ENCODE measurements at regions not wholly inside any gene's neighbourhood (a gene's known extent, or its start where the extent isn't known, plus 50 kb on each side); places are given as distances from the start of the nearest gene placed in this dataset.

GRCh38 chr7:112874909-112875308 lies 84.7 kb upstream of the TMEM168 start:
- H3K36me3 ChIP-seq = no peaks in the 10 kb centered on the region
- H3K9me3 ChIP-seq (replicated peaks) = peaks cover 10% of the 10 kb centered on the region
- no peak for DNase-seq
- TF ChIP-seq CTCF (IDR thresholded peaks at IDR 0.05; ENCODE audit: borderline replicate concordance) = no peak
- H3K27ac ChIP-seq (replicated peaks) = no peak overlapping the region
- H3K4me3 ChIP-seq = no peak overlapping the region
- intact Hi-C loops (cut with micrococcal nuclease) = no loop called here
- H3K27me3 ChIP-seq (ENCODE audit: low read depth) = no peaks in the 10 kb centered on the region
- peaks cover 21% of the 10 kb centered on the region for H3K4me1 ChIP-seq

- Histone ChIP-seq H3K27me3 (ENCODE audit: low read depth) (no peaks in the 10 kb centered on the region), H3K4me1 (peaks cover 22% of the 10 kb centered on the region)
- intact Hi-C loops (cut with micrococcal nuclease) = no loop called here
These were observed 83.8 kb upstream of the TMEM168 start for GRCh38 chr7:112873831-112874553.

GRCh38 chr7:112869111-112869774 lies 79.0 kb upstream of the TMEM168 start:
- intact Hi-C loops (cut with micrococcal nuclease) = no loop called here
- no peak for DNase-seq
- Histone ChIP-seq H3K4me1 (peaks cover 52% of the 10 kb centered on the region), H3K36me3 (no peaks in the 10 kb centered on the region), H3K4me3 (peak overlapping the region; percentile 17), H3K27ac (replicated peaks) (peak overlapping the region; percentile 75), H3K27me3 (ENCODE audit: low read depth) (no peaks in the 10 kb centered on the region), H3K9me3 (replicated peaks) (peaks cover 15% of the 10 kb centered on the region)
- peak; percentile 62 for TF ChIP-seq CTCF (IDR thresholded peaks at IDR 0.05; ENCODE audit: borderline replicate concordance)

More at GRCh38 chr7:112873831-112874553, 83.8 kb upstream of the TMEM168 start:
- no peak overlapping the region for H3K27ac ChIP-seq (replicated peaks)
- H3K36me3 ChIP-seq = no peaks in the 10 kb centered on the region
- peaks cover 19% of the 10 kb centered on the region for H3K9me3 ChIP-seq (replicated peaks)
- no peak overlapping the region for H3K4me3 ChIP-seq
- TF ChIP-seq CTCF (IDR thresholded peaks at IDR 0.05; ENCODE audit: borderline replicate concordance) = no peak
- no peak for DNase-seq

- Histone ChIP-seq H3K27ac (replicated peaks) (peak overlapping the region; percentile 75), H3K36me3 (no peaks in the 10 kb centered on the region), H3K4me1 (peaks cover 52% of the 10 kb centered on the region), H3K27me3 (ENCODE audit: low read depth) (no peaks in the 10 kb centered on the region), H3K9me3 (replicated peaks) (peaks cover 13% of the 10 kb centered on the region), H3K4me3 (peak overlapping the region; percentile 17)
- DNase-seq = peak; percentile 28
- TF ChIP-seq CTCF (IDR thresholded peaks at IDR 0.05; ENCODE audit: borderline replicate concordance) = no peak
- intact Hi-C loops (cut with micrococcal nuclease) = no loop called here
These were observed 78.4 kb upstream of the TMEM168 start for GRCh38 chr7:112868609-112869008.

- DNase-seq = no peak
- Histone ChIP-seq H3K27me3 (ENCODE audit: low read depth) (no peaks in the 10 kb centered on the region), H3K4me1 (peaks cover 43% of the 10 kb centered on the region), H3K4me3 (peak overlapping the region; percentile 5), H3K9me3 (replicated peaks) (peaks cover 20% of the 10 kb centered on the region), H3K27ac (replicated peaks) (peak overlapping the region; percentile 2), H3K36me3 (peaks cover 3% of the 10 kb centered on the region)
- TF ChIP-seq CTCF (IDR thresholded peaks at IDR 0.05; ENCODE audit: borderline replicate concordance) = no peak
- intact Hi-C loops (cut with micrococcal nuclease) = no loop called here
These were observed 76.2 kb upstream of the TMEM168 start for GRCh38 chr7:112866424-112866823.

All from left ventricle myocardium inferior (tissue), 1 donor.